CD4-positive, alpha-beta T cell (primary cell): ENCODE measurements at regions not wholly inside any gene's neighbourhood (a gene's known extent, or its start where the extent isn't known, plus 50 kb on each side); places are given as distances from the start of the nearest gene placed in this dataset.

Source experiments
- ATAC-seq: fragments of 200-7000 bp; cut with Tn5 transposase; one replicate; pipeline ENCODE4 v1.10.0; 2022; ENCODE audit warnings: mild to moderate bottlenecking; ENCODE audit not compliant: poor library complexity
- CTCF ChIA-PET: fragments of 350-600 bp; sonication (Branson Sonifier 250); formaldehyde crosslinking; loops from one replicate; lab custom pipeline; 2021; ENCODE audit warnings: antibody characterized with exemption, inconsistent platforms; lab: Charles Lee
- POLR2A ChIA-PET: fragments of 350-600 bp; sonication (Branson Sonifier 250); formaldehyde crosslinking; loops from one replicate; lab custom pipeline; 2021; ENCODE audit warnings: antibody characterized with exemption, inconsistent platforms; lab: Charles Lee
- DNase-seq, 14 experiments: peaks; one replicate each; pipeline ENCODE4 v3.0.0-alpha.2; 2013 to 2020; ENCODE audit warnings: mixed read lengths in 2 of 14
- H3K27ac ChIP-seq, 2 donors: one replicate each; pipeline versions ENCODE4 v1.5.1 to v1.7.0; 2013; ENCODE audit warnings: low read length in 2 of 2, low read depth in 1 of 2, mild to moderate bottlenecking in 1 of 2
- H3K27me3 ChIP-seq, 2 experiments: 1 replicate in 1 of 2; 2 replicates in 1 of 2; pipeline versions ENCODE4 v1.6.1 to v1.7.0; 2013; ENCODE audit warnings: low read length in 2 of 2, control low read depth in 1 of 2, mild to moderate bottlenecking in 1 of 2, moderate library complexity in 1 of 2; ENCODE audit not compliant: insufficient read depth in 2 of 2, control insufficient read depth in 1 of 2
- H3K36me3 ChIP-seq: one replicate; pipeline ENCODE4 v1.6.1; 2013; ENCODE audit warnings: low read length, control low read depth; ENCODE audit not compliant: insufficient read depth
- H3K4me1 ChIP-seq: one replicate; pipeline ENCODE4 v1.6.1; 2013; ENCODE audit warnings: low read length, control low read depth; ENCODE audit not compliant: insufficient read depth
- H3K4me3 ChIP-seq: one replicate; pipeline ENCODE4 v1.5.1; 2013; ENCODE audit warnings: mild to moderate bottlenecking, low read length, moderate library complexity
- H3K9me3 ChIP-seq, 2 experiments: 1 replicate in 1 of 2; 2 replicates in 1 of 2; pipeline versions ENCODE4 v1.6.1 to v1.7.0; 2013; ENCODE audit warnings: low read length in 2 of 2, mild to moderate bottlenecking in 2 of 2, control low read depth in 1 of 2, moderate library complexity in 1 of 2; ENCODE audit not compliant: control insufficient read depth in 1 of 2, insufficient read depth in 1 of 2
- H3K27ac Mint-ChIP-seq: one replicate; pipeline ENCODE4 v1.8.0; 2020; ENCODE audit warnings: mixed read lengths
- H3K27me3 Mint-ChIP-seq: one replicate; pipeline ENCODE4 v1.8.0; 2021; ENCODE audit warnings: mixed read lengths
- H3K36me3 Mint-ChIP-seq: one replicate; pipeline ENCODE4 v1.8.0; 2021; ENCODE audit warnings: low read depth, mixed read lengths
- H3K4me1 Mint-ChIP-seq: one replicate; pipeline ENCODE4 v1.8.0; 2021; ENCODE audit warnings: low read depth, mixed read lengths
- H3K4me3 Mint-ChIP-seq: one replicate; pipeline ENCODE4 v1.8.0; 2020; ENCODE audit warnings: mild to moderate bottlenecking, mixed read lengths
- H3K9me3 Mint-ChIP-seq: one replicate; pipeline ENCODE4 v1.8.0; 2020; ENCODE audit warnings: mixed read lengths
- intact Hi-C, 2 experiments: fragments of 100-400 bp; cut with DNase I in 1 of 2; cut with micrococcal nuclease in 1 of 2; formaldehyde crosslinking; loops; one replicate each; pipeline versions ENCODE4 v1.15.1 to v1.9.0; 2023 to 2025; cut with DNase I, micrococcal nuclease
- TF ChIP-seq, protein P1 (sequence below): fragments of 200-600 bp; IDR thresholded peaks from one replicate; pipeline ENCODE4 v1.8.0; 2022; ENCODE audit warnings: antibody characterized with exemption, mild to moderate bottlenecking

DNA sequence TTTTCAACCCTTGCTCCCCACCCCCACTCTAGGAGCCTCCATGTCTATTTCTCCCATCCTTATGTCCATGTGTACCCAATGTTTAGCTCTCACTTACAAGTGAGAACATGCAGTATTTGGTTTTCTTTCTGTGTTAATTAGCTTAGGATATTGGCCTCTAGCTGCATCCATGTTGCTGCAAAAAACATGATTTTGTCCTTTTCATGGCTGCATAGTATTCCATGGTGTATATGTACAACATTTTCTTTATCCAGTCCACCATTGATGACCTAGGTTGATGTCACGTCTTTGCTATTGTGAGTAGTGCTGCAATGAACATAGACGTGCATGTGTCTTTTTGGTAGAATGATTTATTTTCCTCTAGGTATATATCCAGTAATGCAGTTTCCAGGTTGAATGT is 472.8 kb downstream of the ZNF674 start:
- no peak overlapping the region for H3K4me3 Mint-ChIP-seq
- DNase-seq = no peak
- Histone ChIP-seq H3K4me1 (no peaks in the 10 kb centered on the region), H3K27me3 (no peaks in the 10 kb centered on the region), H3K27ac (no peak overlapping the region), H3K36me3 (no peaks in the 10 kb centered on the region), H3K4me3 (no peak overlapping the region), H3K9me3 (no peaks in the 10 kb centered on the region)
- ATAC-seq = no peak
- ChIA-PET POLR2A (no interaction called here), CTCF (no interaction called here)
- intact Hi-C loops = no loop called here
- H3K9me3 Mint-ChIP-seq = no peaks in the 10 kb centered on the region
- no peaks in the 10 kb centered on the region for H3K4me1 Mint-ChIP-seq
- no peak overlapping the region for H3K27ac Mint-ChIP-seq
- H3K27me3 Mint-ChIP-seq = no peaks in the 10 kb centered on the region
- H3K36me3 Mint-ChIP-seq = no peaks in the 10 kb centered on the region
- TF ChIP-seq, protein P1, sequence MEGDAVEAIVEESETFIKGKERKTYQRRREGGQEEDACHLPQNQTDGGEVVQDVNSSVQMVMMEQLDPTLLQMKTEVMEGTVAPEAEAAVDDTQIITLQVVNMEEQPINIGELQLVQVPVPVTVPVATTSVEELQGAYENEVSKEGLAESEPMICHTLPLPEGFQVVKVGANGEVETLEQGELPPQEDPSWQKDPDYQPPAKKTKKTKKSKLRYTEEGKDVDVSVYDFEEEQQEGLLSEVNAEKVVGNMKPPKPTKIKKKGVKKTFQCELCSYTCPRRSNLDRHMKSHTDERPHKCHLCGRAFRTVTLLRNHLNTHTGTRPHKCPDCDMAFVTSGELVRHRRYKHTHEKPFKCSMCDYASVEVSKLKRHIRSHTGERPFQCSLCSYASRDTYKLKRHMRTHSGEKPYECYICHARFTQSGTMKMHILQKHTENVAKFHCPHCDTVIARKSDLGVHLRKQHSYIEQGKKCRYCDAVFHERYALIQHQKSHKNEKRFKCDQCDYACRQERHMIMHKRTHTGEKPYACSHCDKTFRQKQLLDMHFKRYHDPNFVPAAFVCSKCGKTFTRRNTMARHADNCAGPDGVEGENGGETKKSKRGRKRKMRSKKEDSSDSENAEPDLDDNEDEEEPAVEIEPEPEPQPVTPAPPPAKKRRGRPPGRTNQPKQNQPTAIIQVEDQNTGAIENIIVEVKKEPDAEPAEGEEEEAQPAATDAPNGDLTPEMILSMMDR = no peak

DNA sequence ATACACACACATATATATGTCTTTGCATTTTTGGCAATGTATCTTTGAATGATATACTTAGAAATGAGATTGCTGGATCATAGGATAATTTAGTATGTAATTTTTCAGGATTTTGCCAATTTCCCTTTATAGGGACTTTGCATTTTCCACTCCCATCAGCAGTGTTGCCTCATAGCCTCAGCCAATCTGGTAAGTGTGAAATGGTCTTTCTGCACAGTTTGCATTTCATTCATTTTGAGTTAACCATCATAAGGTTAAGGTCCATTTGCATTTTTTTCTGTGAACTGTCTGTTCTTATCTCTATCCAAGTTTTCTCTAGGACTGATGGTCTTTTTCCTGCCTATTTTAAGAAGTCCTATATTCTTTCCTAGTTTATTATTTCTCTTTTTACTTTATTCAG is 474.8 kb downstream of the ZNF674 start:
- intact Hi-C loops = no loop called here
- Mint-ChIP-seq H3K27me3 (no peaks in the 10 kb centered on the region), H3K4me1 (no peaks in the 10 kb centered on the region), H3K9me3 (no peaks in the 10 kb centered on the region), H3K4me3 (no peak overlapping the region), H3K27ac (no peak overlapping the region), H3K36me3 (no peaks in the 10 kb centered on the region)
- ATAC-seq (no peak), DNase-seq (no peak)
- Histone ChIP-seq H3K36me3 (no peaks in the 10 kb centered on the region), H3K4me1 (no peaks in the 10 kb centered on the region), H3K27ac (no peak overlapping the region), H3K27me3 (no peaks in the 10 kb centered on the region), H3K4me3 (no peak overlapping the region), H3K9me3 (no peaks in the 10 kb centered on the region)
- CTCF ChIA-PET = no interaction called here
- TF ChIP-seq, protein P1 = no peak
- POLR2A ChIA-PET = no interaction called here

DNA sequence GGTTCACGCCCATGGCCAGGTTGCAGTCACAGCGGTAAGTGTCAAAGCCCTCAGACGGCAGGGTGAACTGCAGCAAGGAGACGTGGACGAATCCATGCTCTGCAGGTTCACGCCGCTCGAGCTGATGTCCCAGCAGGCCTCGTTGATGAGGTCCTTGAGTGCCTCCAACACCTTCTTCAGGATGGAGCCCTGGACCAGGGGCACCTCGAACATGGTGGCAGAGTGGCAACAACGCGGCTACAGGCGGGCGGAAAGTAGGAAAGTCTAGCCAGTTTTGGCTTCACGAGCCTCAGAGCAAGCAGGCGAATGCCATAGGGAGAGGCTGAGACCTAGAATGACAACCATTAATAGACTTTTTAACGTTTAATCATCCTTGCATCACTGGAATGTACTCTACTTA is 485.9 kb downstream of the ZNF674 start:
- TF ChIP-seq, protein P1 = no peak
- DNase-seq (no peak), ATAC-seq (no peak)
- POLR2A ChIA-PET = no interaction called here
- no peak overlapping the region for H3K27ac Mint-ChIP-seq
- Histone ChIP-seq H3K4me1 (no peaks in the 10 kb centered on the region), H3K9me3 (peaks cover 0 to 4% of the 10 kb centered on the region in 2 experiments), H3K27ac (no peak overlapping the region), H3K36me3 (no peaks in the 10 kb centered on the region), H3K4me3 (no peak overlapping the region), H3K27me3 (no peaks in the 10 kb centered on the region)
- no peaks in the 10 kb centered on the region for H3K36me3 Mint-ChIP-seq
- intact Hi-C loops = no loop called here
- H3K27me3 Mint-ChIP-seq = no peaks in the 10 kb centered on the region
- no peak overlapping the region for H3K4me3 Mint-ChIP-seq
- H3K9me3 Mint-ChIP-seq = no peaks in the 10 kb centered on the region
- H3K4me1 Mint-ChIP-seq = no peaks in the 10 kb centered on the region
- CTCF ChIA-PET = no interaction called here
